HFFc6 (cell line): ENCODE measurements at regions not wholly inside any gene's neighbourhood (a gene's known extent, or its start where the extent isn't known, plus 50 kb on each side); places are given as distances from the start of the nearest gene placed in this dataset.

Experiments used
- DNase-seq: peaks from one replicate; pipeline ENCODE4 v3.0.0-alpha.2; 2018
- H3K27ac Mint-ChIP-seq: 2 replicates; pipeline ENCODE4 v1.8.0; 2020; ENCODE audit warnings: mild to moderate bottlenecking, mixed read lengths
- H3K27me3 Mint-ChIP-seq: 2 replicates; pipeline ENCODE4 v1.8.0; 2021; ENCODE audit warnings: mild to moderate bottlenecking, moderate library complexity, mixed read lengths; ENCODE audit not compliant: insufficient read depth
- H3K36me3 Mint-ChIP-seq: 2 replicates; pipeline ENCODE4 v1.8.0; 2021; ENCODE audit warnings: low read depth, mixed read lengths
- H3K4me1 Mint-ChIP-seq: 2 replicates; pipeline ENCODE4 v1.8.0; 2020; ENCODE audit warnings: low read depth, mixed read lengths
- H3K4me3 Mint-ChIP-seq: 2 replicates; pipeline ENCODE4 v1.8.0; 2020; ENCODE audit warnings: mild to moderate bottlenecking, moderate library complexity, mixed read lengths
- H3K9me3 Mint-ChIP-seq: 2 replicates; pipeline ENCODE4 v1.8.0; 2020; ENCODE audit warnings: mild to moderate bottlenecking, mixed read lengths
- TF ChIP-seq, protein P1 (sequence below): fragments of 200-600 bp; sonication (generic); IDR thresholded peaks from 2 replicates; pipeline ENCODE4 v1.5.0; 2021; ENCODE audit warnings: antibody characterized with exemption, mild to moderate bottlenecking

DNA sequence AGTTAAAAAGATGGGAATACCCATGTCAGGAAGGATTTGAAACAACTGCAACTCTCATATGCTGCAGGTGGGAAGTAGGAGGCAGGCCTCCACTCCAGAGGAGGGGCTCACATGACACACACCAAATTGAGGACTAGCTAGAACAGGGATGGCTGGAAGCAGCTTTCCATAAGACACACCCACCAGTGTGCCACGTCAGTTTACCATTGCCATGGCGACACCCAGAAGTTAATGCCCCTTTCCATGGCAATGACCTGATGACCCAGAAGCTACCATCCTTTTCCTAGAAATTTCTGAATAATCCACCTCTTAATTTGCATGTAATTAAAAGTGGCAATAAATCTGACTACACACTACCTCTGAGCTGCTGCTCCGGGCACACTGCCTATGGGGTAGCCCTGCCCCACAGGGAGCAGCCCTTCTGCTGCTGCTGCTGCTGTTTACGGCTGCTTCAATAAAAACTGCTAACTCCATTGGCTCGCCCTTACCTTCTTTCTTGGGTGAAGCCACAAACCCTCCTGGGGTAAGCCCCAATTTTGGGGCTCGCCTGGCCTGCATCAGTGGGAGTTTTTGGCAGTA, 89.4 kb downstream of the RRM2 start:
- Mint-ChIP-seq H3K27ac (no peak overlapping the region), H3K4me3 (no peak overlapping the region), H3K36me3 (no peaks in the 10 kb centered on the region), H3K9me3 (no peaks in the 10 kb centered on the region), H3K27me3 (peaks cover 3% of the 10 kb centered on the region), H3K4me1 (peaks cover 11% of the 10 kb centered on the region)
- TF ChIP-seq, protein P1, sequence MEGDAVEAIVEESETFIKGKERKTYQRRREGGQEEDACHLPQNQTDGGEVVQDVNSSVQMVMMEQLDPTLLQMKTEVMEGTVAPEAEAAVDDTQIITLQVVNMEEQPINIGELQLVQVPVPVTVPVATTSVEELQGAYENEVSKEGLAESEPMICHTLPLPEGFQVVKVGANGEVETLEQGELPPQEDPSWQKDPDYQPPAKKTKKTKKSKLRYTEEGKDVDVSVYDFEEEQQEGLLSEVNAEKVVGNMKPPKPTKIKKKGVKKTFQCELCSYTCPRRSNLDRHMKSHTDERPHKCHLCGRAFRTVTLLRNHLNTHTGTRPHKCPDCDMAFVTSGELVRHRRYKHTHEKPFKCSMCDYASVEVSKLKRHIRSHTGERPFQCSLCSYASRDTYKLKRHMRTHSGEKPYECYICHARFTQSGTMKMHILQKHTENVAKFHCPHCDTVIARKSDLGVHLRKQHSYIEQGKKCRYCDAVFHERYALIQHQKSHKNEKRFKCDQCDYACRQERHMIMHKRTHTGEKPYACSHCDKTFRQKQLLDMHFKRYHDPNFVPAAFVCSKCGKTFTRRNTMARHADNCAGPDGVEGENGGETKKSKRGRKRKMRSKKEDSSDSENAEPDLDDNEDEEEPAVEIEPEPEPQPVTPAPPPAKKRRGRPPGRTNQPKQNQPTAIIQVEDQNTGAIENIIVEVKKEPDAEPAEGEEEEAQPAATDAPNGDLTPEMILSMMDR, result no peak
- DNase-seq, result no peak

DNA sequence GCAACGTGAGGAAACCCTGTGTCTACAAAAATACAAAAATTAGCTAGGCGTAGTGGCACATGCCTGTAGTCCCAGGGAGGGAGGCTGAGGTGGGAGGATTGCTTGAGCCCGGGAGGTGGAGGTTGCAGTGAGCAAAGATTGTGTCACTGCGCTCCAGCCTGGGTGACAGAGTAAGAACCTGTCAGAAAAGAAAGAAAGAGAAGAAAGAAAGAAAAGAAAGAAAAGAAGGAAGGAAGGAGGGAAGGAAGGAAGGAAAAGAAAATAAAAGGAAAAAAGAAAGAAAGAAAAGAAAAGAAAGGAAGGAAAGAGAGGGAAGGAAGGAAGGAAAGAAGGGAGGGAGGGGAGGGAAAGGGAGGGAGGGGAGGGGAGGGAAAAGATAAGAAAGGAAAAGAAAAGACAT, 89.9 kb upstream of the HPCAL1 start:
- Mint-ChIP-seq H3K4me3 (no peak overlapping the region), H3K27me3 (peaks cover 2% of the 10 kb centered on the region), H3K4me1 (peaks cover 13% of the 10 kb centered on the region), H3K9me3 (no peaks in the 10 kb centered on the region), H3K27ac (no peak overlapping the region), H3K36me3 (no peaks in the 10 kb centered on the region)
- no peak for DNase-seq
- TF ChIP-seq, protein P1, result no peak

DNA sequence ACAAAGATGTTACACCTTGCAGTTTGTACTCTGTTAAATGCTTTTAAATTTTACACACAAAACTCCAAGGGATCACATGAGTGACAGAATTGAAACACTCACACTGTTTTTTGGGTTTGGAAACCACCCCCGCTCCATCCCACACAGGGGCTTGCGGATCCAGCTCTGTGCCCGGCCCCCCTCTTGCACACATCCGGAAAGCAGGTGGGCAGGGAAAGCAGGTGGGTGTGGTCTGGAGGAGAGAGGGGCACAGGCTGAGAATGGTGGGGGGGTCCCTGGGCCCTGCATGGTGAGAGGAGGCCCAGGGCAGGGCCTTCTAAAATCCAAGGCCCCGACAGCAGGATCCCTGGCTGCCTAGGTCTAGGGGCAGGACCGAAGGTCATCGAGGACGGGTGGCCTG, 88.5 kb upstream of the HPCAL1 start:
- Mint-ChIP-seq H3K27me3 (peaks cover 6% of the 10 kb centered on the region), H3K4me1 (peaks cover 13% of the 10 kb centered on the region), H3K36me3 (no peaks in the 10 kb centered on the region), H3K4me3 (no peak overlapping the region), H3K27ac (no peak overlapping the region), H3K9me3 (no peaks in the 10 kb centered on the region)
- TF ChIP-seq, protein P1, result no peak
- DNase-seq, result no peak

DNA sequence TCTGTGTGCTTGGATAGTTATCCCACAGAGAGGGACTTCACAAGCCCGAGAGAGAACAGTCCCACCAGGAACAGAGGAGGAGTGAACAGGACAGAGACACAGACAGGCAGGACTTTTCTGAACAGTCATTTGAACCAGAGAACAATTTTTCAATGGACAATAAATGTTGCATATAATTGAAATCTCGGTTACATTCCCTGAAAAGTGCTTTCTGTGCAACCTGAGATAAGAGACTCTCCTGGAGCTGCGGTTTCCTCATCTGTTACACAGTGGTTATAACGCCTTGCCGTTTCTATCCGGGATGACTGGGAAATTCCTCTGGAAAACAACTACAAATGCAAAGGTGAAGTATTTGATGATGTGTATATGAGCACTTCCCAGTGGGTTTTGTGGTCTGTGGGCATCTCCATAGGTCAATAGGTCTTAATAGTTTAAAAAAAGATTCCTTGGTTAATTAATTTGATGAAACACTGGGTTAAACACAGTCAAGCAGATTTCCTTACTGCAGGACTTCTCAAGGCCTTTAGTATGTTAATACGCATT, 87.2 kb upstream of the HPCAL1 start:
- Mint-ChIP-seq H3K27ac (no peak overlapping the region), H3K36me3 (no peaks in the 10 kb centered on the region), H3K4me3 (no peak overlapping the region), H3K27me3 (peaks cover 6% of the 10 kb centered on the region), H3K4me1 (peaks cover 17% of the 10 kb centered on the region), H3K9me3 (no peaks in the 10 kb centered on the region)
- TF ChIP-seq, protein P1, result no peak
- no peak for DNase-seq

DNA sequence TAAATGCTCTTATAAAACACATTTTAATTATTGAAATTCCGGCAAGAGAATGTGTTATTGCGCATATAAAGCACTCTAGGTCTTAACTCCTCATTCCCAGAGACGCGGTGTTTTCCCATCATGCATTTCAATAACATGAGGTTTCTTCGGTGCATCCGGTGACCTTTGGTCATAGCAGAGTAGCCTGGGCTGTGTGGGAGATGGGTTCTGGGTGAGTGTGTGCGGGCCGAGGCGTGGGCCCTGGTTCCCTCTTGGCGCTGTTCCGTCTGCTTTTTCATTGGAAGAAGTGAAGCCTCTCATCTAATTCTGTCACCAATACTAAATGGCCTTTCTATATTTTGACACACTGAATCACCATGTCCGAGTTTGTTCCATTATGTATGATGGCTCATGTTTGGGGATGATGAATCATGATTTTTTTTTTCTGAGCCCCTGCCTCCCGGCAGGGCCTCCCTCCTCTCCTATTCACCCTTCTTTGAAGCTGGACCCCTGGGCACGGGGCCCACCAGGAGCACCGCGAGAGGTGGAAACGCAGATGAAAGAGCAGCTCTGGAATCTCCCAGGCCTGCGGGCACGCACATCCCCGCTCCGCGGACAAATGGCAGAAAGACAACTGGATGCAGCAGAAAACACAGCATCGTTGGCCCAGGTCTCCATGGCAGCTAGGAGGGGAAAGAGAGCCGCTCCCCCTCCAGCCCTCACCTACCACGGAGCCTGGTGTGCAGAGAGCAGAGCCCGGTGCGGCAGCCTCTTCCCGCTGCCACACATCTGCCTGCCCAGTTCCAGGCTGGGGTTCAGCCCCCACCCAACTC, 85.8 kb upstream of the HPCAL1 start:
- Mint-ChIP-seq H3K27ac (no peak overlapping the region), H3K9me3 (no peaks in the 10 kb centered on the region), H3K36me3 (no peaks in the 10 kb centered on the region), H3K4me3 (no peak overlapping the region), H3K4me1 (peaks cover 31% of the 10 kb centered on the region), H3K27me3 (peaks cover 6% of the 10 kb centered on the region)
- DNase-seq, result no peak
- TF ChIP-seq, protein P1, result no peak
